GM23248 (cell line): ENCODE measurements at regions not wholly inside any gene's neighbourhood (a gene's known extent, or its start where the extent isn't known, plus 50 kb on each side); places are given as distances from the start of the nearest gene placed in this dataset.

Experiments
- EZH2 ChIP-seq: fragments of 200-600 bp; sonication (generic); IDR thresholded peaks from 2 replicates; pipeline ENCODE4 v1.6.1; 2018; ENCODE audit warnings: antibody characterized with exemption, mild to moderate bottlenecking; ENCODE audit not compliant: insufficient read depth, poor library complexity, severe bottlenecking
- EZH2phosphoT487 ChIP-seq: fragments of 200-600 bp; sonication (generic); IDR thresholded peaks from 2 replicates; pipeline ENCODE4 v1.6.1; 2018; ENCODE audit warnings: antibody characterized with exemption, moderate library complexity, mild to moderate bottlenecking, low read depth; ENCODE audit not compliant: insufficient read depth

GRCh38 chr6:115768500-115768899 lies 292.2 kb downstream of the FRK start:
- TF ChIP-seq EZH2: no peak
- no peak for TF ChIP-seq EZH2phosphoT487
